ENCODE measurements at regions not wholly inside any gene's neighbourhood (a gene's known extent, or its start where the extent isn't known, plus 50 kb on each side); places are given as distances from the start of the nearest gene placed in this dataset.

DNA sequence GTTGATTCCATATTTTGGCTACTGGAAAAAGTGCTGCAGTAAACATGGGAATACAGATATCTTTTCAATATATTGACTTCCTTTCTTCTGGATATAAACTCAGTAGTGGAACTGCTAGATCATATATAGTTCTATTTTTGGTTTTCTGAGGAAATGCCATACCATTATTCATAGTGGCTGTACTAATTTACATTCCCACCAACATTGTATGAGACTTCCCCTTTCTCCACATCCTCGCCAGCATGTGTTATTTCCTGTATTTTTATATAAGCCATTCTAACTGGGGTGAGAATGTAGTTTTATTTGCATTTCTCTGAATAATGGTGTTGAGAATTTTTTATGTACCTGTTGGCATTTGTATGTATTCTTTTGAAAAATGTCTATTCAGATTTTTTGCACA, 385.2 kb downstream of the NUF2 start:
- Histone ChIP-seq H3K9me3 (ENCODE audit: low read length) (no peaks in the 10 kb centered on the region), H3K9me2 (ENCODE audit: insufficient read depth, low read length) (no peaks in the 10 kb centered on the region), H4K20me1 (ENCODE audit: insufficient read depth) (no peaks in the 10 kb centered on the region), H2AFZ (ENCODE audit: low read depth, low read length) (no peak overlapping the region), H3K27me3 (ENCODE audit: insufficient read depth, low read depth, low read length) (no peaks in the 10 kb centered on the region), H3K4me3 (ENCODE audit: low read length) (no peak overlapping the region), H3K4me2 (ENCODE audit: low read length) (no peak overlapping the region), H3K27ac (ENCODE audit: low read length) (no peak overlapping the region), H3F3A (ENCODE audit: insufficient read depth, low read length, poor library complexity, severe bottlenecking) (no peaks in the 10 kb centered on the region), H3K79me2 (replicated peaks; ENCODE audit: insufficient read depth, low read length) (no peaks in the 10 kb centered on the region), H3K36me3 (ENCODE audit: insufficient read depth, low read length) (no peaks in the 10 kb centered on the region), H3K9ac (ENCODE audit: low read length) (no peak overlapping the region)
- no peak for TF ChIP-seq EP300 (conservative IDR thresholded peaks at IDR 0.05; ENCODE audit: poor library complexity, severe bottlenecking)
- TF ChIP-seq, protein P1, sequence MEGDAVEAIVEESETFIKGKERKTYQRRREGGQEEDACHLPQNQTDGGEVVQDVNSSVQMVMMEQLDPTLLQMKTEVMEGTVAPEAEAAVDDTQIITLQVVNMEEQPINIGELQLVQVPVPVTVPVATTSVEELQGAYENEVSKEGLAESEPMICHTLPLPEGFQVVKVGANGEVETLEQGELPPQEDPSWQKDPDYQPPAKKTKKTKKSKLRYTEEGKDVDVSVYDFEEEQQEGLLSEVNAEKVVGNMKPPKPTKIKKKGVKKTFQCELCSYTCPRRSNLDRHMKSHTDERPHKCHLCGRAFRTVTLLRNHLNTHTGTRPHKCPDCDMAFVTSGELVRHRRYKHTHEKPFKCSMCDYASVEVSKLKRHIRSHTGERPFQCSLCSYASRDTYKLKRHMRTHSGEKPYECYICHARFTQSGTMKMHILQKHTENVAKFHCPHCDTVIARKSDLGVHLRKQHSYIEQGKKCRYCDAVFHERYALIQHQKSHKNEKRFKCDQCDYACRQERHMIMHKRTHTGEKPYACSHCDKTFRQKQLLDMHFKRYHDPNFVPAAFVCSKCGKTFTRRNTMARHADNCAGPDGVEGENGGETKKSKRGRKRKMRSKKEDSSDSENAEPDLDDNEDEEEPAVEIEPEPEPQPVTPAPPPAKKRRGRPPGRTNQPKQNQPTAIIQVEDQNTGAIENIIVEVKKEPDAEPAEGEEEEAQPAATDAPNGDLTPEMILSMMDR (IDR thresholded peaks at IDR 0.05; ENCODE audit: poor library complexity, severe bottlenecking) = no peak

DNA sequence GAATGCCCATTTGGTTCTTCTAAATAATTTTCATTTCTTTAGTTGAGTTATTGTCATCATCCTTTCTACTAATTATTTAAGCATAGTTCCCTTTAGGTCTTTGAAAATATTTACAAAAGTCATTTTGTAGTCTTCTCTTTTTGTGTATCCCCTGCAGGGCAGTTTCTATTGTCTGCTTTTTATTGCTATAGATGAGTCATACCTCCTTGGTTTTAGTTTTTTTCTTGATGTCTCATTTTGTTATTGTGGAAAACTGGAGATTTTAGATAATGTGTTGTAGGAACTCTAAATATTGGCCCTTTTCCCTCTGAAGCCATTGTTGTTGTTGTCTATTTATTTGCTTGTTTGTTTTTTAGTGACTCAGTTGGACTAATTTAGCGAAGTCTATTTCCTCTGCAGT, 387.9 kb downstream of the NUF2 start:
- H4K20me1 ChIP-seq (ENCODE audit: insufficient read depth) = no peaks in the 10 kb centered on the region
- no peak for TF ChIP-seq MXI1 (conservative IDR thresholded peaks at IDR 0.05; ENCODE audit: poor library complexity, severe bottlenecking)
- no peaks in the 10 kb centered on the region for H3K9me3 ChIP-seq (ENCODE audit: low read length)
- H3K9me2 ChIP-seq (ENCODE audit: insufficient read depth, low read length) = no peaks in the 10 kb centered on the region
- H3K4me3 ChIP-seq (ENCODE audit: low read length) = no peak overlapping the region
- H2AFZ ChIP-seq (ENCODE audit: low read depth, low read length) = no peak overlapping the region
- H3F3A ChIP-seq (ENCODE audit: insufficient read depth, low read length, poor library complexity, severe bottlenecking) = no peaks in the 10 kb centered on the region
- H3K27me3 ChIP-seq (ENCODE audit: insufficient read depth, low read depth, low read length) = no peaks in the 10 kb centered on the region
- no peaks in the 10 kb centered on the region for H3K79me2 ChIP-seq (replicated peaks; ENCODE audit: insufficient read depth, low read length)
- no peaks in the 10 kb centered on the region for H3K36me3 ChIP-seq (ENCODE audit: insufficient read depth, low read length)
- H3K9ac ChIP-seq (ENCODE audit: low read length) = no peak overlapping the region
- H3K4me2 ChIP-seq (ENCODE audit: low read length) = no peak overlapping the region
- no peak overlapping the region for H3K27ac ChIP-seq (ENCODE audit: low read length)

DNA sequence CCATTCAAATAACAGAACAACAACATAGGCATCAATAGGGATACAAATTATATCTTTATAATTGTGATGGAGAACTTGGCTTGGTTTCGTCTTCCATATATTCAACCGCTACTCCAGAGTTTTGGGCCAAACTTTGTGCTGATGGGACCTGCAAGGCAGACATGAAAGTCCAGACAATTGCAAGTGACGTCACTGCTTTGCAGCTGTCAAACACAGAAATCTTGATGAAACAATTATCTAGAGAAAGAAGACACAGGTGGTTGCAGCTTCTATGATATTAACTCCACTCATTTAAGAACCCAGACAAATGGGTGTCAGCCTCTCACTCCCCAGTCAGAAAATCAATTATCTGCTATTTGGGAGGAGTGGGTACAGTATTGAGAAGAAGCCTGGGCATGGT, 390.6 kb downstream of the NUF2 start:
- Histone ChIP-seq H3K79me2 (replicated peaks; ENCODE audit: insufficient read depth, low read length) (no peaks in the 10 kb centered on the region), H3K36me3 (ENCODE audit: insufficient read depth, low read length) (no peaks in the 10 kb centered on the region), H3F3A (ENCODE audit: insufficient read depth, low read length, poor library complexity, severe bottlenecking) (no peaks in the 10 kb centered on the region), H2AFZ (ENCODE audit: low read depth, low read length) (no peak overlapping the region), H4K20me1 (ENCODE audit: insufficient read depth) (no peaks in the 10 kb centered on the region), H3K4me3 (ENCODE audit: low read length) (no peak overlapping the region), H3K9me2 (ENCODE audit: insufficient read depth, low read length) (no peaks in the 10 kb centered on the region), H3K27ac (ENCODE audit: low read length) (no peak overlapping the region), H3K9me3 (ENCODE audit: low read length) (no peaks in the 10 kb centered on the region), H3K27me3 (ENCODE audit: insufficient read depth, low read depth, low read length) (no peaks in the 10 kb centered on the region), H3K9ac (ENCODE audit: low read length) (no peak overlapping the region), H3K4me2 (ENCODE audit: low read length) (no peak overlapping the region)
- TF ChIP-seq, protein P2, sequence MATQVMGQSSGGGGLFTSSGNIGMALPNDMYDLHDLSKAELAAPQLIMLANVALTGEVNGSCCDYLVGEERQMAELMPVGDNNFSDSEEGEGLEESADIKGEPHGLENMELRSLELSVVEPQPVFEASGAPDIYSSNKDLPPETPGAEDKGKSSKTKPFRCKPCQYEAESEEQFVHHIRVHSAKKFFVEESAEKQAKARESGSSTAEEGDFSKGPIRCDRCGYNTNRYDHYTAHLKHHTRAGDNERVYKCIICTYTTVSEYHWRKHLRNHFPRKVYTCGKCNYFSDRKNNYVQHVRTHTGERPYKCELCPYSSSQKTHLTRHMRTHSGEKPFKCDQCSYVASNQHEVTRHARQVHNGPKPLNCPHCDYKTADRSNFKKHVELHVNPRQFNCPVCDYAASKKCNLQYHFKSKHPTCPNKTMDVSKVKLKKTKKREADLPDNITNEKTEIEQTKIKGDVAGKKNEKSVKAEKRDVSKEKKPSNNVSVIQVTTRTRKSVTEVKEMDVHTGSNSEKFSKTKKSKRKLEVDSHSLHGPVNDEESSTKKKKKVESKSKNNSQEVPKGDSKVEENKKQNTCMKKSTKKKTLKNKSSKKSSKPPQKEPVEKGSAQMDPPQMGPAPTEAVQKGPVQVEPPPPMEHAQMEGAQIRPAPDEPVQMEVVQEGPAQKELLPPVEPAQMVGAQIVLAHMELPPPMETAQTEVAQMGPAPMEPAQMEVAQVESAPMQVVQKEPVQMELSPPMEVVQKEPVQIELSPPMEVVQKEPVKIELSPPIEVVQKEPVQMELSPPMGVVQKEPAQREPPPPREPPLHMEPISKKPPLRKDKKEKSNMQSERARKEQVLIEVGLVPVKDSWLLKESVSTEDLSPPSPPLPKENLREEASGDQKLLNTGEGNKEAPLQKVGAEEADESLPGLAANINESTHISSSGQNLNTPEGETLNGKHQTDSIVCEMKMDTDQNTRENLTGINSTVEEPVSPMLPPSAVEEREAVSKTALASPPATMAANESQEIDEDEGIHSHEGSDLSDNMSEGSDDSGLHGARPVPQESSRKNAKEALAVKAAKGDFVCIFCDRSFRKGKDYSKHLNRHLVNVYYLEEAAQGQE (IDR thresholded peaks at IDR 0.05; ENCODE audit: borderline replicate concordance) = no peak
- no peak for TF ChIP-seq POLR2AphosphoS5 (IDR thresholded peaks at IDR 0.05)
- TF ChIP-seq, protein P1 (IDR thresholded peaks at IDR 0.05; ENCODE audit: poor library complexity, severe bottlenecking) = no peak
- no peak for TF ChIP-seq EZH2 (IDR thresholded peaks at IDR 0.05; ENCODE audit: borderline replicate concordance, insufficient read depth, low read length, poor library complexity, severe bottlenecking)
- TF ChIP-seq EP300 (conservative IDR thresholded peaks at IDR 0.05; ENCODE audit: poor library complexity, severe bottlenecking) = no peak
- TF ChIP-seq MXI1 (conservative IDR thresholded peaks at IDR 0.05; ENCODE audit: poor library complexity, severe bottlenecking) = no peak
- TF ChIP-seq TAF1 (IDR thresholded peaks at IDR 0.05; ENCODE audit: low read depth) = no peak
- TF ChIP-seq RAD21 (conservative IDR thresholded peaks at IDR 0.05) = no peak
- TF ChIP-seq SMC3 (conservative IDR thresholded peaks at IDR 0.05; ENCODE audit: poor library complexity) = no peak

Measured in neural cell (in vitro differentiated cells).